ENCODE measurements at regions not wholly inside any gene's neighbourhood (a gene's known extent, or its start where the extent isn't known, plus 50 kb on each side); places are given as distances from the start of the nearest gene placed in this dataset.

DNA sequence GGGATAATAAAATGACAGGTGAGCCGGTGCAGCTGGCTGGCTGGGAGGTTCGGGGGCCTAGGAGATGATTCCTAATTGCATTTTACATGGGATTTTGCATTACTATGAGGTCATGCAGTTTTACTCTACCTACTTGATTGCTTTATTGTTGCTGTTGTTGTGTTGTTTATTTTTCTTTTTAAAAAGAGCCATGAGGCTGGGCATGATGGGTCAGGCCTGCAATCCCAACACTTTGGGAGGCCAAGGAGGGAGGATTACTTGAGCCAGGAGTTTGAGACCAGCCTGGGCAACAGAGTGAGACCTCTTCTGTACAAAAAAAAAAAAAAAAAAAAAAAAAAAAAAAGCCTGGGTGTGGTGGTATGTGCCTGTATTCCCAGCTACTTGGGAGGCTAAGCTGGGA is 104.8 kb downstream of the GJA1 start:
- no peak overlapping the region for H2BK15ac ChIP-seq (ENCODE audit: low read depth, low read length)
- H3K56ac ChIP-seq (ENCODE audit: insufficient read length, low read depth, low read length), result no peak overlapping the region
- no peak overlapping the region for H2AK5ac ChIP-seq (ENCODE audit: insufficient read length, low read length)
- no peaks in the 10 kb centered on the region for H3K27me3 Mint-ChIP-seq (ENCODE audit: low read depth)
- H2BK12ac ChIP-seq (ENCODE audit: insufficient read length, low read depth, low read length), result no peak overlapping the region
- no peaks in the 10 kb centered on the region for H3K79me1 ChIP-seq (ENCODE audit: insufficient read depth, low read depth, low read length, poor library complexity, severe bottlenecking)
- H3K79me2 ChIP-seq (ENCODE audit: insufficient read depth, low read length), result no peaks in the 10 kb centered on the region
- H2BK20ac ChIP-seq (ENCODE audit: low read depth, low read length, poor library complexity, severe bottlenecking), result no peak overlapping the region
- no peak overlapping the region for H3K4ac ChIP-seq (ENCODE audit: low read depth, low read length)
- H3K23ac ChIP-seq (ENCODE audit: insufficient read length, low read depth, low read length), result no peak overlapping the region
- no peaks in the 10 kb centered on the region; a peak in 1 of 5 replicates for H3K9me3 Mint-ChIP-seq
- H3K27ac ChIP-seq (ENCODE audit: insufficient read length, low read depth, low read length), result no peak overlapping the region
- no peak overlapping the region for H3K9ac ChIP-seq (ENCODE audit: extremely low read depth, insufficient read length, low read length)
- no peak overlapping the region for H3T11ph ChIP-seq (ENCODE audit: low read length)
- H4K5ac ChIP-seq (ENCODE audit: insufficient read length, low read depth, low read length), result no peak overlapping the region
- H3K18ac ChIP-seq (ENCODE audit: insufficient read length, low read depth, low read length), result no peak overlapping the region
- no peak overlapping the region for H3K4me2 ChIP-seq (ENCODE audit: insufficient read depth, insufficient read length, low read length)
- no peak overlapping the region for H3K14ac ChIP-seq (ENCODE audit: insufficient read depth, low read length)
- H2AFZ ChIP-seq (ENCODE audit: low read length), result no peak overlapping the region
- no peak for DNase-seq
- H2BK120ac ChIP-seq (ENCODE audit: low read depth, low read length, poor library complexity, severe bottlenecking), result no peak overlapping the region
- peaks cover 9 to 11% of the 10 kb centered on the region in 2 experiments for H3K4me1 Mint-ChIP-seq
- H4K91ac ChIP-seq (ENCODE audit: insufficient read length, low read depth, low read length), result no peak overlapping the region
- H4K8ac ChIP-seq (replicated peaks; ENCODE audit: insufficient read length, low read depth, low read length), result no peak overlapping the region
- no peaks in the 10 kb centered on the region for H3K23me2 ChIP-seq (ENCODE audit: insufficient read length, low read depth, low read length, poor library complexity, severe bottlenecking)
- no CpG with 5 or more reads among the region's 2 CpGs for WGBS (ENCODE audit: extremely low coverage, insufficient read length, low lambda C conversion rate)
- H3K4me1 ChIP-seq (ENCODE audit: insufficient read depth, low read length), result no peaks in the 10 kb centered on the region; the same call in 1 of the 2 replicates
- H3K36me3 Mint-ChIP-seq (ENCODE audit: insufficient read depth in 1 of 3, low read depth in 3 of 3), result no peaks in the 10 kb centered on the region
- H2BK5ac ChIP-seq (ENCODE audit: insufficient read length, low read length), result no peak overlapping the region
- no peaks in the 10 kb centered on the region for H3K9me3 ChIP-seq (ENCODE audit: control insufficient read depth, low read depth, low read length)
- no peaks in the 10 kb centered on the region for H4K20me1 ChIP-seq (ENCODE audit: control insufficient read depth, insufficient read depth, insufficient read length)
- peak overlapping the region in 2 of 3 experiments; percentile 8 to 17; a peak in 1 of 7 replicates for H3K27ac Mint-ChIP-seq
- TF ChIP-seq, protein P1, sequence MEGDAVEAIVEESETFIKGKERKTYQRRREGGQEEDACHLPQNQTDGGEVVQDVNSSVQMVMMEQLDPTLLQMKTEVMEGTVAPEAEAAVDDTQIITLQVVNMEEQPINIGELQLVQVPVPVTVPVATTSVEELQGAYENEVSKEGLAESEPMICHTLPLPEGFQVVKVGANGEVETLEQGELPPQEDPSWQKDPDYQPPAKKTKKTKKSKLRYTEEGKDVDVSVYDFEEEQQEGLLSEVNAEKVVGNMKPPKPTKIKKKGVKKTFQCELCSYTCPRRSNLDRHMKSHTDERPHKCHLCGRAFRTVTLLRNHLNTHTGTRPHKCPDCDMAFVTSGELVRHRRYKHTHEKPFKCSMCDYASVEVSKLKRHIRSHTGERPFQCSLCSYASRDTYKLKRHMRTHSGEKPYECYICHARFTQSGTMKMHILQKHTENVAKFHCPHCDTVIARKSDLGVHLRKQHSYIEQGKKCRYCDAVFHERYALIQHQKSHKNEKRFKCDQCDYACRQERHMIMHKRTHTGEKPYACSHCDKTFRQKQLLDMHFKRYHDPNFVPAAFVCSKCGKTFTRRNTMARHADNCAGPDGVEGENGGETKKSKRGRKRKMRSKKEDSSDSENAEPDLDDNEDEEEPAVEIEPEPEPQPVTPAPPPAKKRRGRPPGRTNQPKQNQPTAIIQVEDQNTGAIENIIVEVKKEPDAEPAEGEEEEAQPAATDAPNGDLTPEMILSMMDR (conservative IDR thresholded peaks at IDR 0.05), result no peak
- no peak overlapping the region for H3K4me3 Mint-ChIP-seq
- no peaks in the 10 kb centered on the region for H3K27me3 ChIP-seq (ENCODE audit: insufficient read depth, low read length)

Measured in H9 (cell line).